ENCODE measurements at regions not wholly inside any gene's neighbourhood (a gene's known extent, or its start where the extent isn't known, plus 50 kb on each side); places are given as distances from the start of the nearest gene placed in this dataset.

- TF ChIP-seq, protein P1, sequence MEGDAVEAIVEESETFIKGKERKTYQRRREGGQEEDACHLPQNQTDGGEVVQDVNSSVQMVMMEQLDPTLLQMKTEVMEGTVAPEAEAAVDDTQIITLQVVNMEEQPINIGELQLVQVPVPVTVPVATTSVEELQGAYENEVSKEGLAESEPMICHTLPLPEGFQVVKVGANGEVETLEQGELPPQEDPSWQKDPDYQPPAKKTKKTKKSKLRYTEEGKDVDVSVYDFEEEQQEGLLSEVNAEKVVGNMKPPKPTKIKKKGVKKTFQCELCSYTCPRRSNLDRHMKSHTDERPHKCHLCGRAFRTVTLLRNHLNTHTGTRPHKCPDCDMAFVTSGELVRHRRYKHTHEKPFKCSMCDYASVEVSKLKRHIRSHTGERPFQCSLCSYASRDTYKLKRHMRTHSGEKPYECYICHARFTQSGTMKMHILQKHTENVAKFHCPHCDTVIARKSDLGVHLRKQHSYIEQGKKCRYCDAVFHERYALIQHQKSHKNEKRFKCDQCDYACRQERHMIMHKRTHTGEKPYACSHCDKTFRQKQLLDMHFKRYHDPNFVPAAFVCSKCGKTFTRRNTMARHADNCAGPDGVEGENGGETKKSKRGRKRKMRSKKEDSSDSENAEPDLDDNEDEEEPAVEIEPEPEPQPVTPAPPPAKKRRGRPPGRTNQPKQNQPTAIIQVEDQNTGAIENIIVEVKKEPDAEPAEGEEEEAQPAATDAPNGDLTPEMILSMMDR (IDR thresholded peaks at IDR 0.05) = no peak
- TF ChIP-seq POLR2AphosphoS5 (IDR thresholded peaks at IDR 0.05) (no peak), EP300 (IDR thresholded peaks at IDR 0.05) (no peak)
Observed at GRCh38 chr18:22024924-22025323, 144.5 kb upstream of the GATA6 start.
